ENCODE measurements at regions not wholly inside any gene's neighbourhood (a gene's known extent, or its start where the extent isn't known, plus 50 kb on each side); places are given as distances from the start of the nearest gene placed in this dataset.

DNA sequence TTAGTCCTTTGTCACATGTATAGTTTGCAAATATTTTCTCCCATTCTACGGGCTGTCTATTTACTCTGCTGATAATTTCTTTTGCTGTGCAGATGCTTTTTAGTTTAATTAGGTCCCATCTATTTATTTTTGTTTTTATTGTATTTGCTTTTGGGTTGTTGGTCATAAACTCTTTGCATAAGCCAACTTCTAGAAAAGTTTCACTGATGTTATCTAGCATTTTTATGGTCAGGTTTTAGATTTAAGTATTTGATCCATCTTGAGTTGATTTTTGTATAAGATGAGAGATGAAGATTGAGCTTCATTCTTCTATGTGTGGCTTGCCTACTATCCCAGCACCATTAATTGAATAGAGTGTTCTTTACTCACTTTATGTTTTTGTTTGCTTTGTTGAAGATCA is 1008.4 kb upstream of the ATXN7L3B start:
- Mint-ChIP-seq H3K9me3 (ENCODE audit: unreplicated experiment) (no peaks in the 10 kb centered on the region), H3K4me3 (ENCODE audit: unreplicated experiment) (no peak overlapping the region), H3K27me3 (ENCODE audit: insufficient read depth, unreplicated experiment) (no peaks in the 10 kb centered on the region), H3K36me3 (ENCODE audit: insufficient read depth, unreplicated experiment) (no peaks in the 10 kb centered on the region), H3K4me1 (ENCODE audit: insufficient read depth, unreplicated experiment) (no peaks in the 10 kb centered on the region), H3K27ac (ENCODE audit: low read depth, unreplicated experiment) (no peak overlapping the region)
- intact Hi-C loops (cut with micrococcal nuclease), result no loop called here
- no TSS peak for BruUV-seq (replicated peaks)
- no peak for DNase-seq (ENCODE audit: unreplicated experiment)
- TF ChIP-seq, protein P1, sequence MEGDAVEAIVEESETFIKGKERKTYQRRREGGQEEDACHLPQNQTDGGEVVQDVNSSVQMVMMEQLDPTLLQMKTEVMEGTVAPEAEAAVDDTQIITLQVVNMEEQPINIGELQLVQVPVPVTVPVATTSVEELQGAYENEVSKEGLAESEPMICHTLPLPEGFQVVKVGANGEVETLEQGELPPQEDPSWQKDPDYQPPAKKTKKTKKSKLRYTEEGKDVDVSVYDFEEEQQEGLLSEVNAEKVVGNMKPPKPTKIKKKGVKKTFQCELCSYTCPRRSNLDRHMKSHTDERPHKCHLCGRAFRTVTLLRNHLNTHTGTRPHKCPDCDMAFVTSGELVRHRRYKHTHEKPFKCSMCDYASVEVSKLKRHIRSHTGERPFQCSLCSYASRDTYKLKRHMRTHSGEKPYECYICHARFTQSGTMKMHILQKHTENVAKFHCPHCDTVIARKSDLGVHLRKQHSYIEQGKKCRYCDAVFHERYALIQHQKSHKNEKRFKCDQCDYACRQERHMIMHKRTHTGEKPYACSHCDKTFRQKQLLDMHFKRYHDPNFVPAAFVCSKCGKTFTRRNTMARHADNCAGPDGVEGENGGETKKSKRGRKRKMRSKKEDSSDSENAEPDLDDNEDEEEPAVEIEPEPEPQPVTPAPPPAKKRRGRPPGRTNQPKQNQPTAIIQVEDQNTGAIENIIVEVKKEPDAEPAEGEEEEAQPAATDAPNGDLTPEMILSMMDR (IDR thresholded peaks at IDR 0.05; ENCODE audit: unreplicated experiment), result no peak
- ChIA-PET POLR2A (no interaction called here), CTCF (interaction anchor here (0.7 kb wide), 1 partner anchor 1552 kb away, joined by 3 read pairs; no protein-coding TSS in a partner anchor)

DNA sequence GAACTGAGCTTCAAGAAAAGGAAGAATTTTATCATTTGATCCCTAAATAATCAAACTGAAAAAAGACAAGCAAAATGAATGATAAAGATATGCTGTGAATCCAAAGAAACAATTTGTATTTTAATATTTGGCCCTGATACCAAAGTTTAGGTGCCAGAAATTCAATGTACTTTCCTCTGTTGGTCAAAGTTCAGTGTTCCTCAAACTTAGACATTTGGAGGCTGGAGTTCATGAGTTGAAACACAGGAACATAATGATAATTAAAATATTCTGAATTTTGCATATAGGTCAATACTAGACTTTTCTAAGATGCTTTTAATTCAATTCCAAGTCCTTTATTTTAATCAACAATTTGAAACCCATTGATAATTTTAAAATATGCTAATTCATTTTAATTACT is 1007.7 kb upstream of the ATXN7L3B start:
- CTCF ChIA-PET, result no interaction called here
- H3K36me3 Mint-ChIP-seq (ENCODE audit: insufficient read depth, unreplicated experiment), result no peaks in the 10 kb centered on the region
- BruUV-seq (replicated peaks), result no TSS peak
- no peak for DNase-seq (ENCODE audit: unreplicated experiment)
- H3K4me3 Mint-ChIP-seq (ENCODE audit: unreplicated experiment), result no peak overlapping the region
- TF ChIP-seq, protein P1 (IDR thresholded peaks at IDR 0.05; ENCODE audit: unreplicated experiment), result no peak
- H3K27me3 Mint-ChIP-seq (ENCODE audit: insufficient read depth, unreplicated experiment), result no peaks in the 10 kb centered on the region
- no peaks in the 10 kb centered on the region for H3K9me3 Mint-ChIP-seq (ENCODE audit: unreplicated experiment)
- H3K27ac Mint-ChIP-seq (ENCODE audit: low read depth, unreplicated experiment), result no peak overlapping the region
- POLR2A ChIA-PET, result no interaction called here
- no peaks in the 10 kb centered on the region for H3K4me1 Mint-ChIP-seq (ENCODE audit: insufficient read depth, unreplicated experiment)
- intact Hi-C loops (cut with micrococcal nuclease), result no loop called here

DNA sequence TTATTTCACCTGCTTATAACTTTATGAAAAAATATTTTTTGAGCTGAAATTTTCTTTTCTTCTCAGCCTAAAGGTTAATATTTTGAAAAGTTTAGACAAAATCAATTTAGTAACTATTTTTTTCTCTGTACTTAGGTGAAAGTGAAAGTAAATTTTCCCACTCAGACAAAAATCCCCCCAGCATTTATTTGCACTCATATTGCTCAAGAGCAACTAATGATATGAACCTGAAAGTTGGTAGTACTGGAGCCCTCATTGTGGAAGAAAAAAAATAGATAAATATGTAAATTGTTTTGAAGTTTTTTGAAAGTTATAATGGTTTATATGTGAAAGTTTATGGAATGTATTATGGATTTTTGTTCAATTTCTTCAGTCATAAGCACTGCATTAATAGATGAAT is 1005.9 kb upstream of the ATXN7L3B start:
- no peak overlapping the region for H3K27ac Mint-ChIP-seq (ENCODE audit: low read depth, unreplicated experiment)
- H3K9me3 Mint-ChIP-seq (ENCODE audit: unreplicated experiment), result no peaks in the 10 kb centered on the region
- H3K4me3 Mint-ChIP-seq (ENCODE audit: unreplicated experiment), result no peak overlapping the region
- H3K4me1 Mint-ChIP-seq (ENCODE audit: insufficient read depth, unreplicated experiment), result no peaks in the 10 kb centered on the region
- TF ChIP-seq, protein P1 (IDR thresholded peaks at IDR 0.05; ENCODE audit: unreplicated experiment), result no peak
- H3K36me3 Mint-ChIP-seq (ENCODE audit: insufficient read depth, unreplicated experiment), result no peaks in the 10 kb centered on the region
- no TSS peak for BruUV-seq (replicated peaks)
- intact Hi-C loops (cut with micrococcal nuclease), result no loop called here
- no peaks in the 10 kb centered on the region for H3K27me3 Mint-ChIP-seq (ENCODE audit: insufficient read depth, unreplicated experiment)
- CTCF ChIA-PET, result no interaction called here
- POLR2A ChIA-PET, result interaction anchor here (0.6 kb wide), 1 partner anchor 9 kb away, joined by 3 read pairs; no protein-coding TSS in a partner anchor
- DNase-seq (ENCODE audit: unreplicated experiment), result no peak

DNA sequence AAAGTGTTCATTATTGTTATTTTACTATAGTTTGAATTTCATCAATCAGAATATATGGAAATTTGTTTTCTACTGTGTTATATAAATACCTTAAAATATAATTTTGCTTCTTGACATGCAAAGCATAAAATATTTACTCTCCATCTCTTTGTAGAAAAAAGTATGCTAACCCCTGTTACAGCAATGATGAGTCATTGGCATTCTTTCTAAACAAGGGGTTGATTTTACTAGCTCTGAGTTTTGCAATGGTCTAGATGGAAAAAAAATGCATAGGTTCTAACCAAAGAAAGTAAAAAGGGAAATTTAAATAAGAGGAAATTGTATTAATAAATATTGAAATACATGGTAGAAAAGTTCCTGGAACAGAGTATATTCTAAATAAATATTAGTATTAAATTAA is 990.2 kb upstream of the ATXN7L3B start:
- TF ChIP-seq, protein P1 (IDR thresholded peaks at IDR 0.05; ENCODE audit: unreplicated experiment), result no peak
- BruUV-seq (replicated peaks), result no TSS peak
- Mint-ChIP-seq H3K27ac (ENCODE audit: low read depth, unreplicated experiment) (no peak overlapping the region), H3K4me3 (ENCODE audit: unreplicated experiment) (no peak overlapping the region), H3K27me3 (ENCODE audit: insufficient read depth, unreplicated experiment) (no peaks in the 10 kb centered on the region), H3K36me3 (ENCODE audit: insufficient read depth, unreplicated experiment) (no peaks in the 10 kb centered on the region), H3K4me1 (ENCODE audit: insufficient read depth, unreplicated experiment) (peaks cover 6% of the 10 kb centered on the region), H3K9me3 (ENCODE audit: unreplicated experiment) (no peaks in the 10 kb centered on the region)
- intact Hi-C loops (cut with micrococcal nuclease), result no loop called here
- peak; percentile 58 for DNase-seq (ENCODE audit: unreplicated experiment)
- ChIA-PET POLR2A (interaction anchor here (0.7 kb wide), 1 partner anchor 98 kb away, joined by 4 read pairs; no protein-coding TSS in a partner anchor), CTCF (no interaction called here)
